ENCODE measurements at regions not wholly inside any gene's neighbourhood (a gene's known extent, or its start where the extent isn't known, plus 50 kb on each side); places are given as distances from the start of the nearest gene placed in this dataset.

- H3K27ac ChIP-seq (ENCODE audit: low read depth, low read length), result no peak overlapping the region
- no peak overlapping the region for H3K4me3 ChIP-seq (ENCODE audit: extremely low read depth in 1 of 4, insufficient read depth in 2 of 4, low read depth in 3 of 4, low read length in 4 of 4)
- ChIA-PET CTCF (ENCODE audit: partially characterized antibody) (interaction anchor here (1.4 kb wide), 1 partner anchor 10 kb away, joined by 3 read pairs; no protein-coding TSS in a partner anchor), POLR2A (ENCODE audit: partially characterized antibody) (no interaction called here)
- no peaks in the 10 kb centered on the region for H3K79me1 ChIP-seq (ENCODE audit: low read depth, low read length)
- H3K14ac ChIP-seq (ENCODE audit: insufficient read length), result no peak overlapping the region
- no peaks in the 10 kb centered on the region for H3K36me3 ChIP-seq (ENCODE audit: control insufficient read depth in 2 of 4, insufficient read depth in 4 of 4, low read length in 3 of 4)
- H2BK5ac ChIP-seq (ENCODE audit: low read depth, low read length), result no peak overlapping the region
- no peaks in the 10 kb centered on the region for H3K4me1 ChIP-seq (replicated peaks in 1 of 4; ENCODE audit: control insufficient read depth in 3 of 4, insufficient read depth in 4 of 4, low read length in 3 of 4)
- FAIRE-seq (no peak), DNase-seq (ENCODE audit: low read depth in 1 of 2, low spot score in 2 of 2) (no peak)
- H3K27me3 ChIP-seq (replicated peaks in 1 of 4; ENCODE audit: control insufficient read depth in 3 of 4, extremely low read depth in 1 of 4, insufficient read depth in 3 of 4, low read length in 3 of 4), result no peaks in the 10 kb centered on the region
- no peak overlapping the region for H3K23ac ChIP-seq (ENCODE audit: insufficient read length)
- no peak overlapping the region for H2AK5ac ChIP-seq (ENCODE audit: low read depth, low read length)
- no peaks in the 10 kb centered on the region for H3K23me2 ChIP-seq (ENCODE audit: low read depth, low read length)
- no peak overlapping the region for H3K4me2 ChIP-seq (ENCODE audit: insufficient read depth in 1 of 2, low read depth in 2 of 2, low read length in 2 of 2)
- H3K79me2 ChIP-seq (ENCODE audit: control insufficient read depth in 1 of 2, insufficient read depth in 2 of 2, low read length in 2 of 2), result no peaks in the 10 kb centered on the region
- no peak overlapping the region for H3K18ac ChIP-seq (ENCODE audit: extremely low read depth, low read length)
- no peak overlapping the region for H4K8ac ChIP-seq (ENCODE audit: extremely low read depth, insufficient read depth, low read length)
- H4K5ac ChIP-seq (ENCODE audit: insufficient read length, low read depth, low read length), result no peak overlapping the region
- no peak overlapping the region for H3K9ac ChIP-seq (replicated peaks in 1 of 4; ENCODE audit: extremely low read depth in 1 of 4, low read depth in 3 of 4, low read length in 3 of 4)
- no peak overlapping the region for H3K56ac ChIP-seq (replicated peaks; ENCODE audit: insufficient read length, low read depth, low read length)
- no peak overlapping the region for H4K91ac ChIP-seq (replicated peaks; ENCODE audit: insufficient read length, low read length)
- no peak overlapping the region for H2BK12ac ChIP-seq (ENCODE audit: low read depth, low read length)
- no peak overlapping the region for H3K4ac ChIP-seq (replicated peaks; ENCODE audit: insufficient read length, low read depth, low read length)
- H2AFZ ChIP-seq (ENCODE audit: low read length), result no peak overlapping the region
- no peaks in the 10 kb centered on the region for H4K20me1 ChIP-seq (replicated peaks in 1 of 2; ENCODE audit: control insufficient read depth in 1 of 2, insufficient read depth in 2 of 2, low read length in 2 of 2)
- H2BK15ac ChIP-seq (ENCODE audit: low read length), result no peak overlapping the region
- no peaks in the 10 kb centered on the region for H3K9me3 ChIP-seq (ENCODE audit: insufficient read depth in 2 of 2, low read depth in 1 of 2, low read length in 1 of 2)
- 79% methylated on average over 2 of the region's 2 CpGs; no CpG with 5 or more reads in 1 of the 2 experiments for WGBS, 2 experiments (ENCODE audit: extremely low coverage in 1 of 2, insufficient coverage in 1 of 2, insufficient read length in 1 of 2, insufficient replicate concordance in 2 of 2, low coverage in 1 of 2, low lambda C conversion rate in 2 of 2, missing lambda C conversion rate in 1 of 2)
- no peak overlapping the region for H2BK20ac ChIP-seq (ENCODE audit: low read length)
- no peak overlapping the region for H2BK120ac ChIP-seq (replicated peaks; ENCODE audit: low read depth, low read length)
- TF ChIP-seq ASH2L (IDR thresholded peaks at IDR 0.05; ENCODE audit: low read length), result no peak
- no peak for TF ChIP-seq CREB1 (IDR thresholded peaks at IDR 0.05)
- no peak for TF ChIP-seq KDM1A (IDR thresholded peaks at IDR 0.05; ENCODE audit: borderline replicate concordance, low read length)
- no peak for TF ChIP-seq CBX8 (IDR thresholded peaks at IDR 0.05; ENCODE audit: borderline replicate concordance, low read depth, low read length)
- no peak for TF ChIP-seq EGR1 (IDR thresholded peaks at IDR 0.05; ENCODE audit: borderline replicate concordance, low read depth, low read length)
- TF ChIP-seq, protein P1, sequence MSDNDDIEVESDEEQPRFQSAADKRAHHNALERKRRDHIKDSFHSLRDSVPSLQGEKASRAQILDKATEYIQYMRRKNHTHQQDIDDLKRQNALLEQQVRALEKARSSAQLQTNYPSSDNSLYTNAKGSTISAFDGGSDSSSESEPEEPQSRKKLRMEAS (IDR thresholded peaks at IDR 0.05), result no peak
- no peak for TF ChIP-seq MAFK (IDR thresholded peaks at IDR 0.05; ENCODE audit: low read depth, low read length)
- TF ChIP-seq TCF12 (IDR thresholded peaks at IDR 0.05; ENCODE audit: low read depth, low read length), result no peak
- no peak for TF ChIP-seq RXRA (IDR thresholded peaks at IDR 0.05; ENCODE audit: insufficient read depth, low read depth, low read length)
- TF ChIP-seq TAF7 (optimal IDR thresholded peaks at IDR 0.05; ENCODE audit: borderline replicate concordance, low read depth, low read length), result no peak
- TF ChIP-seq RFX5 (IDR thresholded peaks at IDR 0.05; ENCODE audit: borderline replicate concordance, low read depth, low read length), result no peak
- TF ChIP-seq ZNF274 (IDR thresholded peaks at IDR 0.05; ENCODE audit: borderline replicate concordance, extremely low read depth, low read length), result no peak
- no peak for TF ChIP-seq USF2 (IDR thresholded peaks at IDR 0.05; ENCODE audit: low read length)
- TF ChIP-seq RBBP5 (IDR thresholded peaks at IDR 0.05; ENCODE audit: borderline replicate concordance, low read depth, low read length), result no peak
- TF ChIP-seq BACH1 (IDR thresholded peaks at IDR 0.05; ENCODE audit: low read length), result no peak
Measured at GRCh38 chr1:80646053-80646452, 1154.7 kb upstream of the ADGRL2 start.

Data from H1 (cell line).